K562 (cell line): ENCODE measurements at regions not wholly inside any gene's neighbourhood (a gene's known extent, or its start where the extent isn't known, plus 50 kb on each side); places are given as distances from the start of the nearest gene placed in this dataset.

ENCODE experiments used
- ATAC-seq: fragments of 200-7000 bp; cut with Tn5 transposase; 3 replicates; pipeline ENCODE4 v1.9.1; 2020; ENCODE audit warnings: moderate library complexity
- BruUV-seq: library from RNA; stranded (reverse); fragments of 400-500 nt; replicated peaks from 2 replicates; lab custom pipeline; 2021; lab: Mats Ljungman, UMichigan
- CTCF ChIA-PET: fragments of 300-600 bp; formaldehyde crosslinking; extraction: SDS; loops from one replicate; lab custom pipeline; 2021; ENCODE audit warnings: low intra/inter-chr PET ratio; lab: Yijun Ruan, JAX
- POLR2A ChIA-PET: fragments of 300-600, 350-650 bp; sonication (Branson Sonifier 250); formaldehyde crosslinking; extraction: SDS; loops from one replicate; lab custom pipeline; 2021; ENCODE audit warnings: antibody characterized with exemption, inconsistent platforms; lab: Yijun Ruan, JAX
- DNase-seq, 4 experiments: peaks; one replicate each; pipeline versions ENCODE4 v3.0.0 to v3.0.0-alpha.2; 2011 to 2018; ENCODE audit warnings: low spot score in 3 of 4, mixed read lengths in 3 of 4; ENCODE audit errors: extremely low read depth in 1 of 4
- FAIRE-seq: peaks from 2 replicates; lab custom pipeline; 2011; peaks lifted over from hg19 to GRCh38; lab: Jason Lieb, UNC
- H2AFZ ChIP-seq: 2 replicates; pipeline ENCODE4 v1.6.0; 2011; ENCODE audit warnings: low read depth, low read length, control low read depth, inconsistent platforms
- H3K27ac ChIP-seq: fragments of 200-600 bp; 3 replicates; pipeline ENCODE4 v1.8.0; 2011; ENCODE audit warnings: low read depth, mild to moderate bottlenecking, control low read depth, inconsistent platforms, low read length, moderate library complexity, mixed read lengths; ENCODE audit errors: extremely low read depth
- H3K27me3 ChIP-seq, 2 experiments: fragments of 300-600 bp in 1 of 2; 2 replicates in 1 of 2; 3 replicates in 1 of 2; pipeline versions ENCODE4 v1.6.0 to v1.8.0; 2011; ENCODE audit warnings: inconsistent platforms in 2 of 2, low read length in 2 of 2, mild to moderate bottlenecking in 1 of 2, mixed read lengths in 1 of 2, moderate library complexity in 1 of 2; ENCODE audit not compliant: control insufficient read depth in 2 of 2, insufficient read depth in 2 of 2
- H3K36me3 ChIP-seq: fragments of 300-600 bp; 3 replicates; pipeline ENCODE4 v1.8.0; 2011; ENCODE audit warnings: mild to moderate bottlenecking, low read length, inconsistent platforms; ENCODE audit not compliant: control insufficient read depth, insufficient read depth
- H3K4me1 ChIP-seq, 2 experiments: fragments of 200-600 bp in 1 of 2; replicated peaks in 1 of 2; 2 replicates in 1 of 2; 3 replicates in 1 of 2; pipeline versions ENCODE4 v1.5.1 to v1.8.0; 2011; ENCODE audit warnings: inconsistent platforms in 2 of 2, low read length in 2 of 2, mild to moderate bottlenecking in 1 of 2, mixed read lengths in 1 of 2, moderate library complexity in 1 of 2; ENCODE audit not compliant: control insufficient read depth in 2 of 2, insufficient read depth in 2 of 2
- H3K4me2 ChIP-seq: 2 replicates; pipeline ENCODE4 v1.6.1; 2011; ENCODE audit warnings: low read length, control low read depth, inconsistent platforms, mixed read lengths; ENCODE audit not compliant: insufficient read depth
- H3K4me3 ChIP-seq: fragments of 200-600 bp; sonication (generic), shearing (Covaris generic); 2 replicates; pipeline ENCODE4 v1.5.1; 2016; ENCODE audit warnings: control low read depth, inconsistent platforms
- H3K79me2 ChIP-seq: fragments of 200-600 bp; 3 replicates; pipeline ENCODE4 v1.8.0; 2011; ENCODE audit warnings: low read length, inconsistent platforms; ENCODE audit not compliant: control insufficient read depth, insufficient read depth
- H3K9ac ChIP-seq, 2 experiments: 2 replicates each; pipeline versions ENCODE4 v1.6.0 to v1.6.1; 2011; ENCODE audit warnings: low read depth in 2 of 2, low read length in 2 of 2, control low read depth in 1 of 2, inconsistent platforms in 1 of 2, mild to moderate bottlenecking in 1 of 2, mixed read lengths in 1 of 2; ENCODE audit not compliant: insufficient read depth in 1 of 2
- H3K9me1 ChIP-seq: one replicate; pipeline ENCODE4 v1.6.0; 2011; ENCODE audit warnings: inconsistent platforms, mild to moderate bottlenecking, low read length, moderate library complexity; ENCODE audit not compliant: control insufficient read depth, insufficient read depth
- H3K9me3 ChIP-seq: replicated peaks from 2 replicates; pipeline ENCODE4 v1.5.1; 2011; ENCODE audit warnings: low read depth, low read length, inconsistent platforms; ENCODE audit not compliant: control insufficient read depth, insufficient read depth
- H4K20me1 ChIP-seq: replicated peaks from 2 replicates; pipeline ENCODE4 v1.6.1; 2011; ENCODE audit warnings: low read length, inconsistent platforms, mixed read lengths; ENCODE audit not compliant: control insufficient read depth, insufficient read depth
- FOXK1 ChIP-seq: sonication (generic); formaldehyde crosslinking; IDR thresholded peaks from 2 replicates; pipeline ENCODE4 v1.8.0; 2022; ENCODE audit warnings: missing genetic modification reagents, mild to moderate bottlenecking, borderline replicate concordance
- HDAC6 ChIP-seq: IDR thresholded peaks from 2 replicates; pipeline ENCODE4 v1.6.1; 2012; ENCODE audit warnings: low read depth, mild to moderate bottlenecking, control low read depth, inconsistent platforms, low read length, moderate library complexity
- PCBP1 ChIP-seq: fragments of 200-400 bp; formaldehyde crosslinking; IDR thresholded peaks from 2 replicates; pipeline ENCODE4 v1.6.1; 2018; ENCODE audit warnings: mild to moderate bottlenecking, low read depth, low read length; ENCODE audit not compliant: poor library complexity, severe bottlenecking
- SAP30 ChIP-seq: fragments of 200-600 bp; sonication (generic); IDR thresholded peaks from 2 replicates; pipeline ENCODE4 v1.6.1; 2012; ENCODE audit warnings: borderline replicate concordance, low read depth, mild to moderate bottlenecking, moderate library complexity, low read length, control low read depth, inconsistent platforms; ENCODE audit not compliant: insufficient read depth, poor library complexity, severe bottlenecking
- SUPT5H ChIP-seq: fragments of 450-650 bp; IDR thresholded peaks from 2 replicates; pipeline ENCODE4 v1.6.1; 2016
- ZNF668 ChIP-seq: fragments of 250-450 bp; sonication (Bioruptor Pico); IDR thresholded peaks from 2 replicates; pipeline ENCODE4 v1.8.0; 2022; ENCODE audit warnings: mild to moderate bottlenecking, inconsistent platforms
- ZNF696 ChIP-seq: fragments of 250-450 bp; sonication (Bioruptor Pico); conservative IDR thresholded peaks from 2 replicates; pipeline ENCODE4 v1.4.0; 2020; ENCODE audit warnings: mild to moderate bottlenecking, moderate library complexity
- WGBS: fragments of 100-300 bp; shearing (Covaris generic); methylation state at CpG from one replicate; pipeline ENCODE4 v1.1.6; 2016; ENCODE audit warnings: low coverage, mixed read lengths; ENCODE audit not compliant: insufficient coverage; ENCODE audit errors: missing lambda C conversion rate; 5-methylcytosine and 5-hydroxymethylcytosine counted together
- in situ Hi-C: fragments of 300-500 bp; cut with MboI; formaldehyde crosslinking; loops from 4 replicates; pipeline ENCODE4 v1.15.0; 2018; ENCODE audit warnings: inconsistent platforms, mixed read lengths
- intact Hi-C: fragments of 100-400 bp; cut with micrococcal nuclease; formaldehyde crosslinking; loops from 2 replicates; pipeline ENCODE4 v1.14.2; 2022
- TF ChIP-seq, protein P1 (sequence below), 3 experiments: IDR thresholded peaks in 2 of 3; conservative IDR thresholded peaks in 1 of 3; 2 replicates each; pipeline ENCODE4 v1.5.1; 2011 to 2012; ENCODE audit warnings: low read length in 3 of 3, mild to moderate bottlenecking in 3 of 3, control low read depth in 2 of 3, improper control_type of control experiment in 1 of 3, inconsistent platforms in 1 of 3, low read depth in 1 of 3, mixed read lengths in 1 of 3, moderate library complexity in 1 of 3; ENCODE audit not compliant: insufficient read depth in 2 of 3
- TF ChIP-seq, protein P2 (sequence below): sonication (generic); formaldehyde crosslinking; IDR thresholded peaks from 2 replicates; pipeline ENCODE4 v1.8.1; 2023; ENCODE audit warnings: mild to moderate bottlenecking, missing genetic modification reagents
- TF ChIP-seq, protein P3 (sequence below): fragments of 250-450 bp; sonication (Bioruptor Pico); IDR thresholded peaks from 2 replicates; pipeline ENCODE4 v1.5.0; 2021; ENCODE audit warnings: mild to moderate bottlenecking, borderline replicate concordance
- TF ChIP-seq, protein P4 (sequence below): sonication (generic); formaldehyde crosslinking; IDR thresholded peaks from 2 replicates; pipeline ENCODE4 v1.8.0; 2022; ENCODE audit warnings: mild to moderate bottlenecking, missing genetic modification reagents, borderline replicate concordance

DNA sequence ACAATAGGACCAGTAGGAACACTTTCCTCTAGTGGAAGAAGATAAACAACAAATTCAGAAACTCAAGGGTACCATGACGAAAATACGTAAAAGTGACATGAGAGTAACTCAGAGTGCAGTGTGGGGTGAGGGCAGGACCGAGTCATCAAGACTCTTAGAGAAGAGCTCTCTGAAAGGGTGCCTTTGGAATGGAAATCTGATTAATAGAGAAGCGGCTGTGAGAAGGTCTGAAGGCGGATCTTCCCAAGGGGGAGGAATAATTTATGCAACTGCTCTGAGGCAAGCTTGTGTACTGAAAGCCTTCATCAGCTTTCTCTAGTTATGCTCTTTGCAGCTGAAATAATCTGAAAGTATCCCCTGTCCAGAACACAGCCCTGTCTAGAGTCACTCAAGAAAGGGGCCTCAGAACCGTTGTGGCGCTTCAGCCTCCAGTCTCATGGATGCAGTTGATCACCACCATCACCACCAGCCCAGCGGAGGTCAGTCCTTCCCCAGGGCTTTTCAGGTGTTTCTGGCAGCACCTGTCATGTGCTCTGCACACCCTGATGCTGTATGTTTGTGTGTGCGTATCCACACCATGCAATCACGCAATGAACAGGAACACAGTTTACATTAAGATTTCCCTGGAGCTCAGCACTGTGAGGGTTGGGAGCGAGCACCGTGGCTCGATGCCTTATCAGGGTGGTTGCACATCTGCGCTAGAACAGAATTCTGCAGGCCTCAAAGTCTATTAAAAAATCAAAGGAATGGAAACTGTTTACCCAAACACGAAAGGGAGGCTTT lies 396.5 kb downstream of the SMOC2 start:
- no peak for FAIRE-seq
- BruUV-seq = no TSS peak
- POLR2A ChIA-PET = interaction anchor here (0.6 kb wide), 1 partner anchor 10 kb away, joined by 3 read pairs; no protein-coding TSS in a partner anchor
- Histone ChIP-seq H3K4me1 (no peaks in the 10 kb centered on the region), H3K4me2 (no peak overlapping the region), H3K27me3 (peaks cover 33 to 39% of the 10 kb centered on the region in 2 experiments), H3K4me3 (no peak overlapping the region), H3K9ac (no peak overlapping the region), H3K36me3 (no peaks in the 10 kb centered on the region), H3K9me1 (no peaks in the 10 kb centered on the region), H3K79me2 (no peaks in the 10 kb centered on the region), H2AFZ (no peak overlapping the region), H4K20me1 (no peaks in the 10 kb centered on the region; the same call in 1 of the 2 replicates), H3K27ac (no peak overlapping the region), H3K9me3 (no peaks in the 10 kb centered on the region)
- no peak for ATAC-seq
- in situ Hi-C loops (no loop called here), intact Hi-C loops (no loop called here)
- CTCF ChIA-PET = no interaction called here
- no peak for DNase-seq
- under 1% methylated on average over 15 of the region's 15 CpGs for WGBS
- TF ChIP-seq FOXK1 (CRISPR knock-in tag) (no peak), SAP30 (no peak), SUPT5H (no peak), PCBP1 (no peak), HDAC6 (no peak), ZNF696 (CRISPR knock-in tag) (no peak), ZNF668 (no peak)
- TF ChIP-seq, protein P1, sequence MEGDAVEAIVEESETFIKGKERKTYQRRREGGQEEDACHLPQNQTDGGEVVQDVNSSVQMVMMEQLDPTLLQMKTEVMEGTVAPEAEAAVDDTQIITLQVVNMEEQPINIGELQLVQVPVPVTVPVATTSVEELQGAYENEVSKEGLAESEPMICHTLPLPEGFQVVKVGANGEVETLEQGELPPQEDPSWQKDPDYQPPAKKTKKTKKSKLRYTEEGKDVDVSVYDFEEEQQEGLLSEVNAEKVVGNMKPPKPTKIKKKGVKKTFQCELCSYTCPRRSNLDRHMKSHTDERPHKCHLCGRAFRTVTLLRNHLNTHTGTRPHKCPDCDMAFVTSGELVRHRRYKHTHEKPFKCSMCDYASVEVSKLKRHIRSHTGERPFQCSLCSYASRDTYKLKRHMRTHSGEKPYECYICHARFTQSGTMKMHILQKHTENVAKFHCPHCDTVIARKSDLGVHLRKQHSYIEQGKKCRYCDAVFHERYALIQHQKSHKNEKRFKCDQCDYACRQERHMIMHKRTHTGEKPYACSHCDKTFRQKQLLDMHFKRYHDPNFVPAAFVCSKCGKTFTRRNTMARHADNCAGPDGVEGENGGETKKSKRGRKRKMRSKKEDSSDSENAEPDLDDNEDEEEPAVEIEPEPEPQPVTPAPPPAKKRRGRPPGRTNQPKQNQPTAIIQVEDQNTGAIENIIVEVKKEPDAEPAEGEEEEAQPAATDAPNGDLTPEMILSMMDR (IDR thresholded peaks at IDR 0.05 in 2 of 3, conservative IDR thresholded peaks at IDR 0.05 in 1 of 3; ENCODE audit: insufficient read depth in 2 of 3, low read depth in 1 of 3, low read length in 3 of 3) = no peak
- TF ChIP-seq, protein P2, sequence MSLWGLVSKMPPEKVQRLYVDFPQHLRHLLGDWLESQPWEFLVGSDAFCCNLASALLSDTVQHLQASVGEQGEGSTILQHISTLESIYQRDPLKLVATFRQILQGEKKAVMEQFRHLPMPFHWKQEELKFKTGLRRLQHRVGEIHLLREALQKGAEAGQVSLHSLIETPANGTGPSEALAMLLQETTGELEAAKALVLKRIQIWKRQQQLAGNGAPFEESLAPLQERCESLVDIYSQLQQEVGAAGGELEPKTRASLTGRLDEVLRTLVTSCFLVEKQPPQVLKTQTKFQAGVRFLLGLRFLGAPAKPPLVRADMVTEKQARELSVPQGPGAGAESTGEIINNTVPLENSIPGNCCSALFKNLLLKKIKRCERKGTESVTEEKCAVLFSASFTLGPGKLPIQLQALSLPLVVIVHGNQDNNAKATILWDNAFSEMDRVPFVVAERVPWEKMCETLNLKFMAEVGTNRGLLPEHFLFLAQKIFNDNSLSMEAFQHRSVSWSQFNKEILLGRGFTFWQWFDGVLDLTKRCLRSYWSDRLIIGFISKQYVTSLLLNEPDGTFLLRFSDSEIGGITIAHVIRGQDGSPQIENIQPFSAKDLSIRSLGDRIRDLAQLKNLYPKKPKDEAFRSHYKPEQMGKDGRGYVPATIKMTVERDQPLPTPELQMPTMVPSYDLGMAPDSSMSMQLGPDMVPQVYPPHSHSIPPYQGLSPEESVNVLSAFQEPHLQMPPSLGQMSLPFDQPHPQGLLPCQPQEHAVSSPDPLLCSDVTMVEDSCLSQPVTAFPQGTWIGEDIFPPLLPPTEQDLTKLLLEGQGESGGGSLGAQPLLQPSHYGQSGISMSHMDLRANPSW = no peak
- TF ChIP-seq, protein P3, sequence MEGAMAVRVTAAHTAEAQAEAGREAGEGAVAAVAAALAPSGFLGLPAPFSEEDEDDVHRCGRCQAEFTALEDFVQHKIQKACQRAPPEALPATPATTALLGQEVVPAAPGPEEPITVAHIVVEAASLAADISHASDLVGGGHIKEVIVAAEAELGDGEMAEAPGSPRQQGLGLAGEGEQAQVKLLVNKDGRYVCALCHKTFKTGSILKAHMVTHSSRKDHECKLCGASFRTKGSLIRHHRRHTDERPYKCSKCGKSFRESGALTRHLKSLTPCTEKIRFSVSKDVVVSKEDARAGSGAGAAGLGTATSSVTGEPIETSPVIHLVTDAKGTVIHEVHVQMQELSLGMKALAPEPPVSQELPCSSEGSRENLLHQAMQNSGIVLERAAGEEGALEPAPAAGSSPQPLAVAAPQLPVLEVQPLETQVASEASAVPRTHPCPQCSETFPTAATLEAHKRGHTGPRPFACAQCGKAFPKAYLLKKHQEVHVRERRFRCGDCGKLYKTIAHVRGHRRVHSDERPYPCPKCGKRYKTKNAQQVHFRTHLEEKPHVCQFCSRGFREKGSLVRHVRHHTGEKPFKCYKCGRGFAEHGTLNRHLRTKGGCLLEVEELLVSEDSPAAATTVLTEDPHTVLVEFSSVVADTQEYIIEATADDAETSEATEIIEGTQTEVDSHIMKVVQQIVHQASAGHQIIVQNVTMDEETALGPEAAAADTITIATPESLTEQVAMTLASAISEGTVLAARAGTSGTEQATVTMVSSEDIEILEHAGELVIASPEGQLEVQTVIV (CRISPR knock-in tag) = no peak
- TF ChIP-seq, protein P4, sequence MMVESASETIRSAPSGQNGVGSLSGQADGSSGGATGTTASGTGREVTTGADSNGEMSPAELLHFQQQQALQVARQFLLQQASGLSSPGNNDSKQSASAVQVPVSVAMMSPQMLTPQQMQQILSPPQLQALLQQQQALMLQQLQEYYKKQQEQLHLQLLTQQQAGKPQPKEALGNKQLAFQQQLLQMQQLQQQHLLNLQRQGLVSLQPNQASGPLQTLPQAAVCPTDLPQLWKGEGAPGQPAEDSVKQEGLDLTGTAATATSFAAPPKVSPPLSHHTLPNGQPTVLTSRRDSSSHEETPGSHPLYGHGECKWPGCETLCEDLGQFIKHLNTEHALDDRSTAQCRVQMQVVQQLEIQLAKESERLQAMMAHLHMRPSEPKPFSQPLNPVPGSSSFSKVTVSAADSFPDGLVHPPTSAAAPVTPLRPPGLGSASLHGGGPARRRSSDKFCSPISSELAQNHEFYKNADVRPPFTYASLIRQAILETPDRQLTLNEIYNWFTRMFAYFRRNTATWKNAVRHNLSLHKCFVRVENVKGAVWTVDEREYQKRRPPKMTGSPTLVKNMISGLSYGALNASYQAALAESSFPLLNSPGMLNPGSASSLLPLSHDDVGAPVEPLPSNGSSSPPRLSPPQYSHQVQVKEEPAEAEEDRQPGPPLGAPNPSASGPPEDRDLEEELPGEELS = no peak
